Testis (tissue), 2 donors: ENCODE measurements at regions not wholly inside any gene's neighbourhood (a gene's known extent, or its start where the extent isn't known, plus 50 kb on each side); places are given as distances from the start of the nearest gene placed in this dataset.

Experiments used
- DNase-seq: peaks from one replicate; pipeline ENCODE4 v3.0.0-alpha.2; 2019
- H3K27ac ChIP-seq, 2 donors: fragments of 200-600 bp; sonication (generic); one replicate each; pipeline ENCODE4 v1.5.1; 2019
- H3K27me3 ChIP-seq: fragments of 200-600 bp; sonication (generic); one replicate; pipeline ENCODE4 v1.5.1; 2019
- H3K36me3 ChIP-seq: fragments of 200-600 bp; sonication (generic); one replicate; pipeline ENCODE4 v1.5.1; 2017; ENCODE audit warnings: low read depth; ENCODE audit errors: missing control alignments
- H3K4me1 ChIP-seq: fragments of 200-600 bp; sonication (generic); one replicate; pipeline ENCODE4 v1.5.1; 2019
- H3K4me3 ChIP-seq, 2 donors: fragments of 200-600 bp; sonication (generic); one replicate each; pipeline ENCODE4 v1.5.1; 2017 to 2019
- H3K9me3 ChIP-seq: fragments of 200-600 bp; sonication (generic); one replicate; pipeline ENCODE4 v1.5.1; 2017
- CTCF ChIP-seq, 3 experiments: fragments of 450-650 bp in 2 of 3; fragments of 200-600 bp in 1 of 3; sonication (generic) in 1 of 3; IDR thresholded peaks; one replicate each; pipeline ENCODE4 v1.5.1; 2016 to 2019; ENCODE audit warnings: antibody characterized with exemption in 3 of 3, mild to moderate bottlenecking in 2 of 3, moderate library complexity in 1 of 3
- POLR2A ChIP-seq: fragments of 450-650 bp; IDR thresholded peaks from one replicate; pipeline ENCODE4 v1.6.1; 2017; ENCODE audit warnings: antibody characterized with exemption, mild to moderate bottlenecking, moderate library complexity
- WGBS, 2 donors: methylation state at CpG; one replicate each; pipeline ENCODE4 v1.1.5; 2018; 5-methylcytosine and 5-hydroxymethylcytosine counted together
- intact Hi-C: fragments of 100-400 bp; cut with DNase I; formaldehyde crosslinking; loops from one replicate; pipeline ENCODE4 v1.15.1; 2023; ENCODE audit warnings: low total_unique reads

- Histone ChIP-seq H3K27ac (no peak overlapping the region), H3K36me3 (no peaks in the 10 kb centered on the region), H3K4me1 (no peaks in the 10 kb centered on the region), H3K4me3 (no peak overlapping the region), H3K9me3 (no peaks in the 10 kb centered on the region), H3K27me3 (no peaks in the 10 kb centered on the region)
- TF ChIP-seq POLR2A (no peak), CTCF (IDR thresholded peaks at IDR 0.05) (no peak)
- 70 to 72% methylated on average over 4 of the region's 4 CpGs for WGBS, 2 donors
- DNase-seq: no peak
- intact Hi-C loops: no loop called here
These were observed 177.9 kb downstream of the CETN3 start for GRCh38 chr5:90231688-90232087.

- no peak for DNase-seq
- intact Hi-C loops: no loop called here
These were observed 181.9 kb downstream of the CETN3 start for GRCh38 chr5:90227683-90228082.

GRCh38 chr5:90226433-90227099 is 183.0 kb downstream of the CETN3 start:
- DNase-seq: no peak
- no peak overlapping the region for H3K27ac ChIP-seq
- H3K4me1 ChIP-seq: no peaks in the 10 kb centered on the region
- WGBS, 2 donors: 60 to 68% methylated on average over 2 of the region's 2 CpGs
- no peaks in the 10 kb centered on the region for H3K27me3 ChIP-seq
- H3K9me3 ChIP-seq: no peaks in the 10 kb centered on the region
- intact Hi-C loops: no loop called here
- H3K4me3 ChIP-seq: no peak overlapping the region
- TF ChIP-seq CTCF (IDR thresholded peaks at IDR 0.05): no peak
- no peak for TF ChIP-seq POLR2A
- no peaks in the 10 kb centered on the region for H3K36me3 ChIP-seq

More at GRCh38 chr5:90227683-90228082, 181.9 kb downstream of the CETN3 start:
- WGBS, 2 donors: 54 to 70% methylated on average over 3 of the region's 3 CpGs
- Histone ChIP-seq H3K9me3 (no peaks in the 10 kb centered on the region), H3K27ac (no peak overlapping the region), H3K27me3 (no peaks in the 10 kb centered on the region), H3K4me1 (no peaks in the 10 kb centered on the region), H3K36me3 (no peaks in the 10 kb centered on the region), H3K4me3 (no peak overlapping the region)
- TF ChIP-seq POLR2A: no peak
- no peak for TF ChIP-seq CTCF (IDR thresholded peaks at IDR 0.05)

GRCh38 chr5:90224342-90224741 is 185.2 kb downstream of the CETN3 start:
- Histone ChIP-seq H3K27me3 (no peaks in the 10 kb centered on the region), H3K9me3 (no peaks in the 10 kb centered on the region), H3K27ac (no peak overlapping the region), H3K4me1 (no peaks in the 10 kb centered on the region), H3K4me3 (no peak overlapping the region), H3K36me3 (no peaks in the 10 kb centered on the region)
- TF ChIP-seq CTCF (IDR thresholded peaks at IDR 0.05): no peak
- DNase-seq: no peak
- intact Hi-C loops: no loop called here
- 100% methylated on average over 1 of the region's 1 CpG for WGBS, 2 donors

- TF ChIP-seq CTCF (IDR thresholded peaks at IDR 0.05): no peak
- no peak for TF ChIP-seq POLR2A
- Histone ChIP-seq H3K4me3 (no peak overlapping the region), H3K36me3 (no peaks in the 10 kb centered on the region), H3K9me3 (no peaks in the 10 kb centered on the region), H3K27me3 (no peaks in the 10 kb centered on the region), H3K27ac (no peak overlapping the region), H3K4me1 (no peaks in the 10 kb centered on the region)
- intact Hi-C loops: no loop called here
- no peak for DNase-seq
- WGBS, 2 donors: 81 to 85% methylated on average over 2 of the region's 2 CpGs
These were observed 185.8 kb downstream of the CETN3 start for GRCh38 chr5:90223756-90224155.
